H1 (cell line): ENCODE measurements at regions not wholly inside any gene's neighbourhood (a gene's known extent, or its start where the extent isn't known, plus 50 kb on each side); places are given as distances from the start of the nearest gene placed in this dataset.

Experiments used
- CTCF ChIA-PET: fragments of 300-600 bp; sonication (Branson Sonifier 250); formaldehyde crosslinking; loops from one replicate; lab custom pipeline; 2021; ENCODE audit not compliant: partially characterized antibody; lab: Charles Lee
- POLR2A ChIA-PET: fragments of 300-600 bp; sonication (Branson Sonifier 250); formaldehyde crosslinking; loops from one replicate; lab custom pipeline; 2021; ENCODE audit warnings: inconsistent platforms; ENCODE audit not compliant: partially characterized antibody; lab: Charles Lee
- DNase-seq, 2 experiments: peaks; one replicate each; pipeline versions ENCODE4 v3.0.0 to v3.0.0-alpha.2; 2010 to 2022; ENCODE audit warnings: low spot score in 2 of 2, low read depth in 1 of 2, mixed read lengths in 1 of 2
- FAIRE-seq: peaks from 2 replicates; lab custom pipeline; 2011; peaks lifted over from hg19 to GRCh38; lab: Jason Lieb, UNC
- H2AFZ ChIP-seq: 2 replicates; pipeline ENCODE4 v1.8.1; 2012; ENCODE audit warnings: low read length, inconsistent platforms
- H2AK5ac ChIP-seq: 2 replicates; pipeline ENCODE4 v1.6.1; 2013; ENCODE audit warnings: low read depth, low read length
- H2BK120ac ChIP-seq: replicated peaks from 2 replicates; pipeline ENCODE3; 2013; ENCODE audit warnings: low read depth, low read length, inconsistent platforms
- H2BK12ac ChIP-seq: 2 replicates; pipeline ENCODE4 v1.6.1; 2013; ENCODE audit warnings: low read depth, low read length
- H2BK15ac ChIP-seq: 2 replicates; pipeline ENCODE4 v1.6.1; 2013; ENCODE audit warnings: low read length
- H2BK20ac ChIP-seq: 2 replicates; pipeline ENCODE4 v1.6.1; 2013; ENCODE audit warnings: low read length
- H2BK5ac ChIP-seq: 2 replicates; pipeline ENCODE4 v1.6.1; 2013; ENCODE audit warnings: low read depth, low read length
- H3K14ac ChIP-seq: 2 replicates; pipeline ENCODE4 v1.6.1; 2013; ENCODE audit warnings: inconsistent platforms; ENCODE audit not compliant: insufficient read length
- H3K18ac ChIP-seq: 2 replicates; pipeline ENCODE4 v1.6.1; 2013; ENCODE audit warnings: low read length; ENCODE audit errors: extremely low read depth
- H3K23ac ChIP-seq: 2 replicates; pipeline ENCODE4 v1.6.1; 2013; ENCODE audit warnings: inconsistent platforms; ENCODE audit not compliant: insufficient read length
- H3K23me2 ChIP-seq: 2 replicates; pipeline ENCODE4 v1.6.1; 2013; ENCODE audit warnings: low read depth, low read length
- H3K27ac ChIP-seq: 2 replicates; pipeline ENCODE4 v1.6.1; 2011; ENCODE audit warnings: low read depth, low read length, inconsistent platforms
- H3K27me3 ChIP-seq, 4 experiments: replicated peaks in 1 of 4; 1 replicate in 1 of 4; 2 replicates in 3 of 4; pipeline versions ENCODE4 v1.6.1 to v1.8.1; 2011 to 2013; ENCODE audit warnings: low read length in 3 of 4, mild to moderate bottlenecking in 3 of 4, inconsistent platforms in 2 of 4, mixed read lengths in 2 of 4, moderate library complexity in 1 of 4; ENCODE audit not compliant: control insufficient read depth in 3 of 4, insufficient read depth in 3 of 4; ENCODE audit errors: extremely low read depth in 1 of 4
- H3K36me3 ChIP-seq, 4 experiments: 2 replicates each; pipeline versions ENCODE4 v1.6.1 to v1.8.1; 2011 to 2013; ENCODE audit warnings: mild to moderate bottlenecking in 4 of 4, low read length in 3 of 4, moderate library complexity in 2 of 4, control low read depth in 1 of 4, inconsistent platforms in 1 of 4; ENCODE audit not compliant: insufficient read depth in 4 of 4, control insufficient read depth in 2 of 4
- H3K4ac ChIP-seq: replicated peaks from 2 replicates; pipeline ENCODE3; 2013; ENCODE audit warnings: low read length, low read depth, mixed read lengths, inconsistent platforms; ENCODE audit not compliant: insufficient read length
- H3K4me1 ChIP-seq, 4 experiments: replicated peaks in 1 of 4; 1 replicate in 1 of 4; 2 replicates in 3 of 4; pipeline versions ENCODE4 v1.6.1 to v1.8.1; 2011 to 2013; ENCODE audit warnings: low read length in 3 of 4, inconsistent platforms in 2 of 4, mixed read lengths in 1 of 4; ENCODE audit not compliant: insufficient read depth in 4 of 4, control insufficient read depth in 3 of 4
- H3K4me2 ChIP-seq, 2 experiments: 2 replicates each; pipeline versions ENCODE4 v1.6.1 to v1.8.1; 2011 to 2013; ENCODE audit warnings: low read depth in 2 of 2, low read length in 2 of 2, control low read depth in 1 of 2, inconsistent platforms in 1 of 2, mild to moderate bottlenecking in 1 of 2; ENCODE audit not compliant: insufficient read depth in 1 of 2
- H3K4me3 ChIP-seq, 4 experiments: fragments of 200-600, 300-600 bp in 1 of 4; sonication (generic), shearing (Covaris generic), sonication (Bioruptor Twin) in 1 of 4; 2 replicates each; pipeline versions ENCODE4 v1.5.1 to v1.8.1; 2011 to 2016; ENCODE audit warnings: low read length in 4 of 4, low read depth in 3 of 4, control low read depth in 2 of 4, inconsistent platforms in 2 of 4, mild to moderate bottlenecking in 2 of 4, mixed read lengths in 1 of 4, moderate library complexity in 1 of 4; ENCODE audit not compliant: insufficient read depth in 2 of 4; ENCODE audit errors: extremely low read depth in 1 of 4
- H3K56ac ChIP-seq: replicated peaks from 2 replicates; pipeline ENCODE3; 2013; ENCODE audit warnings: low read depth, mild to moderate bottlenecking, mixed read lengths, low read length, inconsistent platforms; ENCODE audit not compliant: insufficient read length
- H3K79me1 ChIP-seq: 2 replicates; pipeline ENCODE4 v1.6.1; 2013; ENCODE audit warnings: low read depth, low read length, control low read depth
- H3K79me2 ChIP-seq, 2 experiments: 2 replicates each; pipeline versions ENCODE4 v1.6.1 to v1.8.1; 2012 to 2013; ENCODE audit warnings: low read length in 2 of 2, mild to moderate bottlenecking in 2 of 2, inconsistent platforms in 1 of 2; ENCODE audit not compliant: insufficient read depth in 2 of 2, control insufficient read depth in 1 of 2
- H3K9ac ChIP-seq, 4 experiments: replicated peaks in 1 of 4; 1 replicate in 1 of 4; 2 replicates in 3 of 4; pipeline versions ENCODE4 v1.6.1 to v1.8.1; 2011 to 2013; ENCODE audit warnings: low read depth in 3 of 4, low read length in 3 of 4, control low read depth in 2 of 4, mild to moderate bottlenecking in 2 of 4, moderate library complexity in 2 of 4, inconsistent platforms in 1 of 4; ENCODE audit errors: extremely low read depth in 1 of 4
- H3K9me3 ChIP-seq, 2 experiments: 2 replicates each; pipeline versions ENCODE4 v1.6.1 to v1.8.1; 2012 to 2013; ENCODE audit warnings: mild to moderate bottlenecking in 2 of 2, moderate library complexity in 2 of 2, control low read depth in 1 of 2, inconsistent platforms in 1 of 2, low read depth in 1 of 2, low read length in 1 of 2, mixed read lengths in 1 of 2; ENCODE audit not compliant: insufficient read depth in 2 of 2
- H4K20me1 ChIP-seq, 2 experiments: replicated peaks in 1 of 2; 2 replicates each; pipeline versions ENCODE3 to v1.8.1; 2011 to 2013; ENCODE audit warnings: inconsistent platforms in 2 of 2, low read length in 2 of 2, mild to moderate bottlenecking in 1 of 2; ENCODE audit not compliant: insufficient read depth in 2 of 2, control insufficient read depth in 1 of 2
- H4K5ac ChIP-seq: 2 replicates; pipeline ENCODE4 v1.6.1; 2013; ENCODE audit warnings: low read length, low read depth, mixed read lengths, inconsistent platforms; ENCODE audit not compliant: insufficient read length
- H4K8ac ChIP-seq: 2 replicates; pipeline ENCODE4 v1.8.0; 2013; ENCODE audit warnings: mild to moderate bottlenecking, moderate library complexity, low read length, inconsistent platforms; ENCODE audit not compliant: insufficient read depth; ENCODE audit errors: extremely low read depth
- H4K91ac ChIP-seq: replicated peaks from 2 replicates; pipeline ENCODE3; 2013; ENCODE audit warnings: low read length, mixed read lengths, inconsistent platforms; ENCODE audit not compliant: insufficient read length
- CHD1 ChIP-seq: IDR thresholded peaks from 2 replicates; pipeline ENCODE4 v1.6.1; 2012; ENCODE audit warnings: low read depth, low read length, improper control_type of control experiment
- CTBP2 ChIP-seq: IDR thresholded peaks from 2 replicates; pipeline ENCODE4 v1.7.0; 2011; ENCODE audit warnings: borderline replicate concordance, mild to moderate bottlenecking, moderate library complexity, mixed read lengths, low read length; ENCODE audit not compliant: insufficient read depth, insufficient read length
- HDAC2 ChIP-seq, 2 experiments: fragments of 300-600 bp in 1 of 2; sonication (generic) in 1 of 2; IDR thresholded peaks; 2 replicates each; pipeline ENCODE4 v1.6.1; 2011 to 2012; ENCODE audit warnings: low read depth in 2 of 2, low read length in 2 of 2, mild to moderate bottlenecking in 2 of 2, moderate library complexity in 2 of 2, borderline replicate concordance in 1 of 2, inconsistent platforms in 1 of 2
- NANOG ChIP-seq: IDR thresholded peaks from 2 replicates; pipeline ENCODE4 v1.6.1; 2011; ENCODE audit warnings: low read length, low read depth, mild to moderate bottlenecking, inconsistent platforms; ENCODE audit not compliant: insufficient read depth, poor library complexity, severe bottlenecking
- RAD21 ChIP-seq, 2 experiments: IDR thresholded peaks in 1 of 2; conservative IDR thresholded peaks in 1 of 2; 2 replicates each; pipeline ENCODE4 v1.6.1; 2011; ENCODE audit warnings: low read depth in 2 of 2, low read length in 2 of 2, improper control_type of control experiment in 1 of 2, inconsistent platforms in 1 of 2, mild to moderate bottlenecking in 1 of 2, moderate library complexity in 1 of 2
- TCF12 ChIP-seq: IDR thresholded peaks from 2 replicates; pipeline ENCODE4 v1.6.1; 2011; ENCODE audit warnings: low read depth, mild to moderate bottlenecking, low read length
- WGBS, 2 experiments: shearing (Covaris generic) in 1 of 2; methylation state at CpG; one replicate each; pipeline versions ENCODE4 v1.1.6 to v1.1.7; 2013 to 2015; ENCODE audit warnings: low lambda C conversion rate in 2 of 2, mixed read lengths in 2 of 2, inconsistent platforms in 1 of 2, low coverage in 1 of 2, missing lambda C conversion rate in 1 of 2; ENCODE audit not compliant: insufficient replicate concordance in 2 of 2, insufficient coverage in 1 of 2, insufficient read length in 1 of 2; ENCODE audit errors: extremely low coverage in 1 of 2, missing lambda C conversion rate in 1 of 2; 5-methylcytosine and 5-hydroxymethylcytosine counted together
- TF ChIP-seq, protein P1 (sequence below), 3 experiments: IDR thresholded peaks; 1 replicate in 2 of 3; 2 replicates in 1 of 3; pipeline versions ENCODE4 v1.5.1 to v1.6.1; 2011; ENCODE audit warnings: low read length in 3 of 3, mild to moderate bottlenecking in 3 of 3, inconsistent platforms in 2 of 3, low read depth in 1 of 3, moderate library complexity in 1 of 3; ENCODE audit not compliant: insufficient read depth in 1 of 3; ENCODE audit errors: control extremely low read depth in 1 of 3

DNA sequence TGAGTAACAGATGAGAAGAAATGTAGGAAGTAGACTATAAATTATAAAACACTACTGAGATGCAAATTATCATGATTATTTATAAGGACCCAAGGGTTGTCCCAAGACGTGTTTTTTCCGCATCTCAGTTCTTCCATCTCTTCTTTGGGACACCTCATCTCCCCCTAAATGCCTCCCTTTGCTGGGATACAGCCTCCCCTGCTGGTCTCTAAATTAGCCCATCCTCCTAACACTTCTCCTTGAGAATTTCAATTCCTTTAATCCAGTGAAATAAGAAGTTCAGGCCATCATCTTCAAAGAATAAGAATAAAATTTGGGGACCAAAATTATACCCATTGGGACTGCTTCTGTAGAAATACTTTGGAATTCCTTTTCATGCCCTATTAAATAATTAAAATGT lies 667.0 kb downstream of the BCL11B start:
- H4K5ac ChIP-seq = no peak overlapping the region
- no peak overlapping the region for H4K8ac ChIP-seq
- no peaks in the 10 kb centered on the region for H4K20me1 ChIP-seq
- 78% methylated on average over 2 of the region's 2 CpGs; no CpG with 5 or more reads in 1 of the 2 experiments for WGBS, 2 experiments
- TF ChIP-seq CTBP2 (no peak), HDAC2 (IDR thresholded peaks at IDR 0.05; ENCODE audit: borderline replicate concordance in 1 of 2, low read depth in 2 of 2, low read length in 2 of 2) (no peak), CHD1 (no peak), RAD21 (IDR thresholded peaks at IDR 0.05 in 1 of 2, conservative IDR thresholded peaks at IDR 0.05 in 1 of 2; ENCODE audit: low read depth in 2 of 2, low read length in 2 of 2) (peak; percentile 51 to 61), NANOG (no peak), TCF12 (no peak)
- TF ChIP-seq, protein P1, sequence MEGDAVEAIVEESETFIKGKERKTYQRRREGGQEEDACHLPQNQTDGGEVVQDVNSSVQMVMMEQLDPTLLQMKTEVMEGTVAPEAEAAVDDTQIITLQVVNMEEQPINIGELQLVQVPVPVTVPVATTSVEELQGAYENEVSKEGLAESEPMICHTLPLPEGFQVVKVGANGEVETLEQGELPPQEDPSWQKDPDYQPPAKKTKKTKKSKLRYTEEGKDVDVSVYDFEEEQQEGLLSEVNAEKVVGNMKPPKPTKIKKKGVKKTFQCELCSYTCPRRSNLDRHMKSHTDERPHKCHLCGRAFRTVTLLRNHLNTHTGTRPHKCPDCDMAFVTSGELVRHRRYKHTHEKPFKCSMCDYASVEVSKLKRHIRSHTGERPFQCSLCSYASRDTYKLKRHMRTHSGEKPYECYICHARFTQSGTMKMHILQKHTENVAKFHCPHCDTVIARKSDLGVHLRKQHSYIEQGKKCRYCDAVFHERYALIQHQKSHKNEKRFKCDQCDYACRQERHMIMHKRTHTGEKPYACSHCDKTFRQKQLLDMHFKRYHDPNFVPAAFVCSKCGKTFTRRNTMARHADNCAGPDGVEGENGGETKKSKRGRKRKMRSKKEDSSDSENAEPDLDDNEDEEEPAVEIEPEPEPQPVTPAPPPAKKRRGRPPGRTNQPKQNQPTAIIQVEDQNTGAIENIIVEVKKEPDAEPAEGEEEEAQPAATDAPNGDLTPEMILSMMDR (IDR thresholded peaks at IDR 0.05; ENCODE audit: control extremely low read depth in 1 of 3, insufficient read depth in 1 of 3, low read depth in 1 of 3, low read length in 3 of 3) = peak in 1 of 3 experiments; percentile 2; a peak in 1 of 4 replicates
- H2BK120ac ChIP-seq = no peak overlapping the region
- no peak for FAIRE-seq
- no peaks in the 10 kb centered on the region for H3K23me2 ChIP-seq
- H3K9ac ChIP-seq = no peak overlapping the region
- no peaks in the 10 kb centered on the region for H3K27me3 ChIP-seq
- H3K4me1 ChIP-seq = no peaks in the 10 kb centered on the region
- no peak for DNase-seq
- H3K4ac ChIP-seq = no peak overlapping the region
- no peak overlapping the region for H4K91ac ChIP-seq
- no peak overlapping the region for H2BK5ac ChIP-seq
- H2AK5ac ChIP-seq = no peak overlapping the region
- H2BK15ac ChIP-seq = no peak overlapping the region
- no peaks in the 10 kb centered on the region for H3K9me3 ChIP-seq
- H3K18ac ChIP-seq = no peak overlapping the region
- no peaks in the 10 kb centered on the region for H3K79me1 ChIP-seq
- POLR2A ChIA-PET = no interaction called here
- no peak overlapping the region for H3K56ac ChIP-seq
- no peak overlapping the region for H3K14ac ChIP-seq
- H3K36me3 ChIP-seq = no peaks in the 10 kb centered on the region
- H3K4me2 ChIP-seq = no peak overlapping the region
- H3K23ac ChIP-seq = no peak overlapping the region
- no peak overlapping the region for H3K4me3 ChIP-seq
- H2BK20ac ChIP-seq = no peak overlapping the region
- no peaks in the 10 kb centered on the region for H3K79me2 ChIP-seq
- no peak overlapping the region for H2AFZ ChIP-seq
- H3K27ac ChIP-seq = no peak overlapping the region
- CTCF ChIA-PET = interaction anchor here (0.6 to 1.3 kb wide), 4 partner anchors 9 to 584 kb away, joined by 3 read pairs; no protein-coding TSS in a partner anchor
- no peak overlapping the region for H2BK12ac ChIP-seq
